ENCODE measurements at regions not wholly inside any gene's neighbourhood (a gene's known extent, or its start where the extent isn't known, plus 50 kb on each side); places are given as distances from the start of the nearest gene placed in this dataset.
"Not testable (repeated sequence)": the region's sequence is repeated elsewhere in the genome, so short reads cannot be mapped to it uniquely, and the experiment has no call there.

GRCh38 chr2:5612666-5613065, 79.5 kb upstream of the SOX11 start:
- no peak for TF ChIP-seq CTCF (IDR thresholded peaks at IDR 0.05; ENCODE audit: low read depth, low read length)
- DNase-seq (ENCODE audit: low read depth in 2 of 2) = no peak
- no peak overlapping the region for H3K4me3 ChIP-seq (replicated peaks in 1 of 2; ENCODE audit: low read depth in 2 of 2, low read length in 2 of 2)

GRCh38 chr2:5616019-5616418, 76.2 kb upstream of the SOX11 start:
- H3K4me3 ChIP-seq (replicated peaks in 1 of 2; ENCODE audit: low read depth in 2 of 2, low read length in 2 of 2) = no peak overlapping the region
- no peak for TF ChIP-seq CTCF (IDR thresholded peaks at IDR 0.05; ENCODE audit: low read depth, low read length)

GRCh38 chr2:5617358-5617757, 74.8 kb upstream of the SOX11 start:
- TF ChIP-seq CTCF (IDR thresholded peaks at IDR 0.05; ENCODE audit: low read depth, low read length) = no peak
- no peak overlapping the region for H3K4me3 ChIP-seq (replicated peaks in 1 of 2; ENCODE audit: low read depth in 2 of 2, low read length in 2 of 2)
- DNase-seq (ENCODE audit: low read depth in 2 of 2) = no peak

More at GRCh38 chr2:5616019-5616418, 76.2 kb upstream of the SOX11 start:
- DNase-seq (ENCODE audit: low read depth in 2 of 2) = no peak

- TF ChIP-seq CTCF (IDR thresholded peaks at IDR 0.05; ENCODE audit: low read depth, low read length) = no peak
- no peak for DNase-seq (ENCODE audit: low read depth in 2 of 2)
- no peak overlapping the region for H3K4me3 ChIP-seq (replicated peaks in 1 of 2; ENCODE audit: low read depth in 2 of 2, low read length in 2 of 2)
These were observed 74.4 kb upstream of the SOX11 start for GRCh38 chr2:5617796-5618195.

- no peak for TF ChIP-seq CTCF (IDR thresholded peaks at IDR 0.05; ENCODE audit: low read depth, low read length)
- H3K4me3 ChIP-seq (replicated peaks in 1 of 2; ENCODE audit: low read depth in 2 of 2, low read length in 2 of 2) = no peak overlapping the region
- no peak for DNase-seq (ENCODE audit: low read depth in 2 of 2)
These were observed 73.9 kb upstream of the SOX11 start for GRCh38 chr2:5618271-5618670.

- not testable (repeated sequence) for DNase-seq (ENCODE audit: low read depth in 2 of 2); H3K4me3 ChIP-seq (replicated peaks in 1 of 2; ENCODE audit: low read depth in 2 of 2, low read length in 2 of 2)
These were observed 66.6 kb upstream of the SOX11 start for GRCh38 chr2:5625556-5626065.

- DNase-seq (ENCODE audit: low read depth in 2 of 2); H3K4me3 ChIP-seq (replicated peaks in 1 of 2; ENCODE audit: low read depth in 2 of 2, low read length in 2 of 2): not testable (repeated sequence)
These were observed 63.7 kb upstream of the SOX11 start for GRCh38 chr2:5628484-5628883.

GRCh38 chr2:5629510-5629909, 62.7 kb upstream of the SOX11 start:
- H3K4me3 ChIP-seq (replicated peaks in 1 of 2; ENCODE audit: low read depth in 2 of 2, low read length in 2 of 2); DNase-seq (ENCODE audit: low read depth in 2 of 2): not testable (repeated sequence)

GRCh38 chr2:5637051-5637450, 55.1 kb upstream of the SOX11 start:
- DNase-seq (ENCODE audit: low read depth in 2 of 2); H3K4me3 ChIP-seq (replicated peaks in 1 of 2; ENCODE audit: low read depth in 2 of 2, low read length in 2 of 2): not testable (repeated sequence)

All from cardiac fibroblast (primary cell).